ENCODE measurements at regions not wholly inside any gene's neighbourhood (a gene's known extent, or its start where the extent isn't known, plus 50 kb on each side); places are given as distances from the start of the nearest gene placed in this dataset.

- TF ChIP-seq, protein P1, sequence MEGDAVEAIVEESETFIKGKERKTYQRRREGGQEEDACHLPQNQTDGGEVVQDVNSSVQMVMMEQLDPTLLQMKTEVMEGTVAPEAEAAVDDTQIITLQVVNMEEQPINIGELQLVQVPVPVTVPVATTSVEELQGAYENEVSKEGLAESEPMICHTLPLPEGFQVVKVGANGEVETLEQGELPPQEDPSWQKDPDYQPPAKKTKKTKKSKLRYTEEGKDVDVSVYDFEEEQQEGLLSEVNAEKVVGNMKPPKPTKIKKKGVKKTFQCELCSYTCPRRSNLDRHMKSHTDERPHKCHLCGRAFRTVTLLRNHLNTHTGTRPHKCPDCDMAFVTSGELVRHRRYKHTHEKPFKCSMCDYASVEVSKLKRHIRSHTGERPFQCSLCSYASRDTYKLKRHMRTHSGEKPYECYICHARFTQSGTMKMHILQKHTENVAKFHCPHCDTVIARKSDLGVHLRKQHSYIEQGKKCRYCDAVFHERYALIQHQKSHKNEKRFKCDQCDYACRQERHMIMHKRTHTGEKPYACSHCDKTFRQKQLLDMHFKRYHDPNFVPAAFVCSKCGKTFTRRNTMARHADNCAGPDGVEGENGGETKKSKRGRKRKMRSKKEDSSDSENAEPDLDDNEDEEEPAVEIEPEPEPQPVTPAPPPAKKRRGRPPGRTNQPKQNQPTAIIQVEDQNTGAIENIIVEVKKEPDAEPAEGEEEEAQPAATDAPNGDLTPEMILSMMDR (IDR thresholded peaks at IDR 0.05), result no peak
- Histone ChIP-seq H3K4me3 (no peak overlapping the region), H3K27ac (no peak overlapping the region)
- DNase-seq (ENCODE audit: low spot score), result no peak
These were observed 55.9 kb upstream of the FOXN2 start for GRCh38 chr2:48258481-48259149.

GRCh38 chr2:48259811-48260210 is 54.7 kb upstream of the FOXN2 start:
- Histone ChIP-seq H3K27ac (no peak overlapping the region), H3K4me3 (no peak overlapping the region)
- TF ChIP-seq, protein P1 (IDR thresholded peaks at IDR 0.05), result no peak
- no peak for DNase-seq (ENCODE audit: low spot score)

DNA sequence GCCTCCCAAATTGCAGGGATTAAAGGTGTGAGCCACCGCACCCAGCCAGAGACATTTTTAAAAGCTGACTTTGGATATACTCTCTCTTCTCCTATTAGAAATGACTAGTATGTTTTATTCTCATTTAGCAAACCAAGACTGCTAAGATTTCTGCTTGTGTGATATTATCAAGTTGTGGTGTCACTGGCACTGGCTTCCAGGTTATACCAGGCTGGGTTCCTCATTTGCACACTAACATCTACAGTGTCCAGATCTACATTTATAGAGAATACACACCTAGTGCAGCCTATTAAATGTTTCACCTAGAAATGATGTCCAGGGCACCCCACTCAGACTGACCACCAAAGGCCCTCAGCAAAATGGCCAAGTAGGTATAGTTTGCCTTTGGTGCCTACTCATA is 49.9 kb upstream of the FOXN2 start:
- Histone ChIP-seq H3K27ac (no peak overlapping the region), H3K4me3 (no peak overlapping the region)
- DNase-seq (ENCODE audit: low spot score), result no peak
- TF ChIP-seq, protein P1 (IDR thresholded peaks at IDR 0.05), result no peak

All from coronary artery (tissue), 2 donors.